H1 (cell line): ENCODE measurements at regions not wholly inside any gene's neighbourhood (a gene's known extent, or its start where the extent isn't known, plus 50 kb on each side); places are given as distances from the start of the nearest gene placed in this dataset.

Source experiments
- RAD21 ChIP-seq, 2 experiments: IDR thresholded peaks in 1 of 2; conservative IDR thresholded peaks in 1 of 2; 2 replicates each; pipeline ENCODE4 v1.6.1; 2011; ENCODE audit warnings: low read depth in 2 of 2, low read length in 2 of 2, improper control_type of control experiment in 1 of 2, inconsistent platforms in 1 of 2, mild to moderate bottlenecking in 1 of 2, moderate library complexity in 1 of 2
- SAP30 ChIP-seq: fragments of 300-600 bp; sonication (generic); IDR thresholded peaks from 2 replicates; pipeline ENCODE4 v1.7.1; 2012; ENCODE audit warnings: low read length, moderate library complexity, mild to moderate bottlenecking, inconsistent platforms; ENCODE audit not compliant: insufficient read depth, insufficient replicate concordance
- SIX5 ChIP-seq: IDR thresholded peaks from 2 replicates; pipeline ENCODE4 v1.6.1; 2011; ENCODE audit warnings: mild to moderate bottlenecking, low read depth, low read length
- TAF7 ChIP-seq: optimal IDR thresholded peaks from 2 replicates; pipeline ENCODE3; 2011; ENCODE audit warnings: low read depth, mild to moderate bottlenecking, inconsistent platforms, low read length, moderate library complexity, borderline replicate concordance
- TF ChIP-seq, protein P1 (sequence below): IDR thresholded peaks from 2 replicates; pipeline ENCODE4 v1.6.1; 2012; ENCODE audit warnings: inconsistent platforms

DNA sequence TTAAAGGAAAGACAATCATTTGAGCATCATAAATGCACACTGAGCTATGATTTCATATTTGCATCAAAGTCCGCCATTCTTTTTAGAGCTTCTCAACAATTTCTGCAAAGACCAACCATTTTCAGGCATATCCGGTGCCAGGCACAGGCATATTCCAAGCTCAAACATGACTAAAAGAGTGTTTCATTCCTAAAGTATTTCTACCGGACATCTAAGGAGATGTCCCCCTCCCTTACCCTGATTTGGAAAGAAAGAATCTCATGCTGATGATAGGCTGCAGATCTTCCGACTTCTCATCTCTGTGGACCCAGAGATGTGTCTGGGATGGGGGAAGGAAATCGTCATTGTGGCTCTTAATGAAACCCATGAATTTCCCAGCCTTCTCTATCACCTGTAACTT lies 600.5 kb upstream of the MGMT start (continued):
- TF ChIP-seq, protein P1, sequence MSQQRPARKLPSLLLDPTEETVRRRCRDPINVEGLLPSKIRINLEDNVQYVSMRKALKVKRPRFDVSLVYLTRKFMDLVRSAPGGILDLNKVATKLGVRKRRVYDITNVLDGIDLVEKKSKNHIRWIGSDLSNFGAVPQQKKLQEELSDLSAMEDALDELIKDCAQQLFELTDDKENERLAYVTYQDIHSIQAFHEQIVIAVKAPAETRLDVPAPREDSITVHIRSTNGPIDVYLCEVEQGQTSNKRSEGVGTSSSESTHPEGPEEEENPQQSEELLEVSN, result no peak
- no peak for TF ChIP-seq SAP30
- TF ChIP-seq RAD21 (IDR thresholded peaks at IDR 0.05 in 1 of 2, conservative IDR thresholded peaks at IDR 0.05 in 1 of 2; ENCODE audit: low read depth in 2 of 2, low read length in 2 of 2), result no peak
- TF ChIP-seq SIX5, result no peak
- TF ChIP-seq TAF7, result no peak
